Cardiac muscle cell (in vitro differentiated cells and primary cell): ENCODE measurements at regions not wholly inside any gene's neighbourhood (a gene's known extent, or its start where the extent isn't known, plus 50 kb on each side); places are given as distances from the start of the nearest gene placed in this dataset.

Source experiments
- DNase-seq, 2 donors: peaks; one replicate each; pipeline versions ENCODE4 v3.0.0 to v3.0.0-alpha.2; 2010 to 2017; ENCODE audit warnings: low read depth in 1 of 2, low spot score in 1 of 2
- H3K27ac ChIP-seq: fragments of 200-600 bp; sonication (generic); 2 replicates; pipeline ENCODE4 v1.5.1; 2016
- H3K27me3 ChIP-seq: fragments of 200-600 bp; sonication (generic); 2 replicates; pipeline ENCODE4 v1.6.0; 2016; ENCODE audit warnings: control low read depth
- H3K36me3 ChIP-seq: fragments of 200-600 bp; sonication (generic); 2 replicates; pipeline ENCODE4 v1.5.1; 2016; ENCODE audit warnings: control low read depth
- H3K4me1 ChIP-seq: fragments of 200-600 bp; sonication (generic); 2 replicates; pipeline ENCODE4 v1.8.1; 2017; ENCODE audit warnings: low read depth, mild to moderate bottlenecking, mixed run types
- H3K4me3 ChIP-seq: fragments of 200-600 bp; sonication (generic); 2 replicates; pipeline ENCODE4 v1.5.1; 2016; ENCODE audit warnings: mild to moderate bottlenecking
- H3K9me3 ChIP-seq: fragments of 200-600 bp; sonication (generic); 2 replicates; pipeline ENCODE4 v1.5.1; 2017; ENCODE audit warnings: low read depth, mild to moderate bottlenecking, control low read depth
- CTCF ChIP-seq: IDR thresholded peaks from 2 replicates; pipeline ENCODE4 v1.5.1; 2012; ENCODE audit warnings: low read depth, mild to moderate bottlenecking, low read length

- H3K36me3 ChIP-seq = peaks cover 3% of the 10 kb centered on the region
- TF ChIP-seq CTCF = no peak
- no peak for DNase-seq
- H3K27me3 ChIP-seq = no peaks in the 10 kb centered on the region
- no peak overlapping the region for H3K4me3 ChIP-seq
- no peaks in the 10 kb centered on the region for H3K4me1 ChIP-seq
- no peak overlapping the region for H3K27ac ChIP-seq
- no peaks in the 10 kb centered on the region for H3K9me3 ChIP-seq
These were observed 743.9 kb upstream of the GOLIM4 start for GRCh38 chr3:168839653-168840052.

- H3K36me3 ChIP-seq = peaks cover 6% of the 10 kb centered on the region
- H3K4me3 ChIP-seq = no peak overlapping the region
- no peaks in the 10 kb centered on the region for H3K9me3 ChIP-seq
- TF ChIP-seq CTCF = no peak
- no peak overlapping the region for H3K27ac ChIP-seq
- no peak for DNase-seq
- H3K27me3 ChIP-seq = no peaks in the 10 kb centered on the region
- H3K4me1 ChIP-seq = no peaks in the 10 kb centered on the region
These were observed 738.8 kb upstream of the GOLIM4 start for GRCh38 chr3:168834558-168834957.

- no peak for DNase-seq
- no peak overlapping the region for H3K4me3 ChIP-seq
- no peaks in the 10 kb centered on the region for H3K9me3 ChIP-seq
- no peak for TF ChIP-seq CTCF
- H3K27ac ChIP-seq = no peak overlapping the region
- no peaks in the 10 kb centered on the region for H3K27me3 ChIP-seq
- H3K36me3 ChIP-seq = peaks cover 3% of the 10 kb centered on the region
- peaks cover 13% of the 10 kb centered on the region for H3K4me1 ChIP-seq
These were observed 733.2 kb upstream of the GOLIM4 start for GRCh38 chr3:168828943-168829342.

GRCh38 chr3:168828536-168828935 lies 732.8 kb upstream of the GOLIM4 start:
- no peak overlapping the region for H3K4me3 ChIP-seq
- H3K36me3 ChIP-seq = peaks cover 3% of the 10 kb centered on the region
- TF ChIP-seq CTCF = no peak
- H3K9me3 ChIP-seq = no peaks in the 10 kb centered on the region
- no peak overlapping the region for H3K27ac ChIP-seq
- H3K4me1 ChIP-seq = peaks cover 13% of the 10 kb centered on the region
- no peaks in the 10 kb centered on the region for H3K27me3 ChIP-seq
- no peak for DNase-seq

- no peak for TF ChIP-seq CTCF
- no peaks in the 10 kb centered on the region for H3K27me3 ChIP-seq
These were observed 732.3 kb upstream of the GOLIM4 start for GRCh38 chr3:168828014-168828413.

GRCh38 chr3:168824107-168824506 lies 728.4 kb upstream of the GOLIM4 start:
- DNase-seq = no peak
- Histone ChIP-seq H3K4me3 (no peak overlapping the region), H3K4me1 (peaks cover 13% of the 10 kb centered on the region), H3K9me3 (no peaks in the 10 kb centered on the region), H3K27ac (no peak overlapping the region), H3K36me3 (peaks cover 7% of the 10 kb centered on the region), H3K27me3 (no peaks in the 10 kb centered on the region)
- no peak for TF ChIP-seq CTCF

More at GRCh38 chr3:168828014-168828413, 732.3 kb upstream of the GOLIM4 start:
- no peak overlapping the region for H3K4me3 ChIP-seq
- H3K9me3 ChIP-seq = no peaks in the 10 kb centered on the region
- no peak overlapping the region for H3K27ac ChIP-seq
- H3K36me3 ChIP-seq = peaks cover 3% of the 10 kb centered on the region
- H3K4me1 ChIP-seq = peaks cover 13% of the 10 kb centered on the region
- no peak for DNase-seq
